ENCODE measurements at regions not wholly inside any gene's neighbourhood (a gene's known extent, or its start where the extent isn't known, plus 50 kb on each side); places are given as distances from the start of the nearest gene placed in this dataset.

- TF ChIP-seq CTCF (IDR thresholded peaks at IDR 0.05) (no peak), POLR2A (IDR thresholded peaks at IDR 0.05) (no peak)
These were observed 370.8 kb upstream of the JAG1 start for GRCh38 chr20:11044561-11044960.

All from uterus (tissue), 2 donors.